22Rv1 (cell line): ENCODE measurements at regions not wholly inside any gene's neighbourhood (a gene's known extent, or its start where the extent isn't known, plus 50 kb on each side); places are given as distances from the start of the nearest gene placed in this dataset.

Source experiments
- ZFX ChIP-seq: fragments of 450-650 bp; IDR thresholded peaks from 2 replicates; pipeline ENCODE4 v1.6.1; 2017; ENCODE audit warnings: antibody characterized with exemption, borderline replicate concordance
- TF ChIP-seq, protein P1 (sequence below): fragments of 450-650 bp; IDR thresholded peaks from 2 replicates; pipeline ENCODE4 v1.5.1; 2017; ENCODE audit warnings: mild to moderate bottlenecking

DNA sequence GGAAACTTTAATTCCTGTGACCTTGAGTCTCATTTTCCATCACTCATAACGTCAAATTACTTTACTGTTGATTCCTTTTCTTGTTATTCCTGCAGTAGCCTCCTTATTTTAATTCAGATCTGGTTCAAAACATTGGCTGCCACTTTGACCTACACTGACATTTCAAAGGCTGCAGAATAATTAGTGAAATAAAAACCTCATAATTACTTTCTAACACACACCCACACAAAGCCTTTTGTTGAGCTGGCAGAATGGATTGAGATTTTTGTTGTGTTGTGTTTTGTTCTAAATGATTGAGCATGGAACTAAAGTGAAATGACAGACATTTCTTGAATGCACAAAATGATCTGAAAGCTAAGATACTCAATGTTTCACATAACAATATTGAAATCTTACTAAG is 507.5 kb upstream of the STXBP6 start:
- TF ChIP-seq, protein P1, sequence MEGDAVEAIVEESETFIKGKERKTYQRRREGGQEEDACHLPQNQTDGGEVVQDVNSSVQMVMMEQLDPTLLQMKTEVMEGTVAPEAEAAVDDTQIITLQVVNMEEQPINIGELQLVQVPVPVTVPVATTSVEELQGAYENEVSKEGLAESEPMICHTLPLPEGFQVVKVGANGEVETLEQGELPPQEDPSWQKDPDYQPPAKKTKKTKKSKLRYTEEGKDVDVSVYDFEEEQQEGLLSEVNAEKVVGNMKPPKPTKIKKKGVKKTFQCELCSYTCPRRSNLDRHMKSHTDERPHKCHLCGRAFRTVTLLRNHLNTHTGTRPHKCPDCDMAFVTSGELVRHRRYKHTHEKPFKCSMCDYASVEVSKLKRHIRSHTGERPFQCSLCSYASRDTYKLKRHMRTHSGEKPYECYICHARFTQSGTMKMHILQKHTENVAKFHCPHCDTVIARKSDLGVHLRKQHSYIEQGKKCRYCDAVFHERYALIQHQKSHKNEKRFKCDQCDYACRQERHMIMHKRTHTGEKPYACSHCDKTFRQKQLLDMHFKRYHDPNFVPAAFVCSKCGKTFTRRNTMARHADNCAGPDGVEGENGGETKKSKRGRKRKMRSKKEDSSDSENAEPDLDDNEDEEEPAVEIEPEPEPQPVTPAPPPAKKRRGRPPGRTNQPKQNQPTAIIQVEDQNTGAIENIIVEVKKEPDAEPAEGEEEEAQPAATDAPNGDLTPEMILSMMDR: no peak
- no peak for TF ChIP-seq ZFX
